ENCODE measurements at regions not wholly inside any gene's neighbourhood (a gene's known extent, or its start where the extent isn't known, plus 50 kb on each side); places are given as distances from the start of the nearest gene placed in this dataset.

- TF ChIP-seq CTCF (conservative IDR thresholded peaks at IDR 0.05 in 1 of 2, IDR thresholded peaks at IDR 0.05 in 1 of 2; ENCODE audit: extremely low read depth in 1 of 2, insufficient read depth in 1 of 2, low read depth in 1 of 2, low read length in 2 of 2) (no peak), EZH2 (IDR thresholded peaks at IDR 0.05; ENCODE audit: borderline replicate concordance, low read length) (no peak)
Measured at GRCh38 chr10:78307576-78307975, 273.9 kb downstream of the RPS24 start.

All from mammary epithelial cell (primary cell).